ENCODE measurements at regions not wholly inside any gene's neighbourhood (a gene's known extent, or its start where the extent isn't known, plus 50 kb on each side); places are given as distances from the start of the nearest gene placed in this dataset.

DNA sequence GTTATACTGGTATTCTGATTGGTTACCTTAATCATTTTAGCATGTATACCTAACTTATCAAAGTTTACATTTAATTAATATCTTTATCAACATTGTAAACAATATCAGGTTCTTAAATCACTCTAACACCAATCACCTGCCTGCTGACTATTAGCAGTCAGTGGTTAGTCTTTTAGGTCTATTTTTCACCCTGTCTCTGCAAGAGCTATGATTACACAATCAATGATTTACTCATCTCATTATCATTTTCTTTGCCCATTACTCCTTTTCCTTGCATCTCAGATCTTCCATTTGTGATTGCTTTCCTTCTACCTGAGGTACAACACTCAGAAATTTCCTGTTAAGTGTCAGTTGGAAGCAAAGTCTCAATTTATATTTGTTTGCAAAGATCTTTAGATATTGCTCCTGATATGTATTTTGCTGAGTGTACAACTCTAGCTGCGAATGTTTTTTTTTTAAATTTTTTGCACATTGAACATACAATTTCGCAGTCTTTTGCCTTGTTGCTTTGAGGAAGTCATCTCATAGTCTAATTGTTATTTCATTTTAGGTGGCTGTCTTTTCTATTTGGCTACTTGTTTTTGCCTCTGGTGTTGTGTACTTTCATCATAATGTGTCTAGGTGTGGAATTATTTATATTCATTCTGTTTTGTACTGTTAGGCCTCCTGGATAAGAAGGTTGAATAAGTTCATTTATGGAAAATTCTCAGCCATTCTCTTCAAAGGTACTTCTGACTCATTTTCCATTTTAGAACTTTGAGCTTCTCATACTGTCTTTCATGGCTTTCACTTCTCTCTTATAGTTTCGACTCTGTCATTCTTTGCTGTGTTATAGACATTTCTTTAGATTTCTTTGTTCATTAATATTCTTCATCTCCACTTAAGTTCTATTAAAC is 104.9 kb upstream of the CEP162 start:
- no peaks in the 10 kb centered on the region for H3K36me3 Mint-ChIP-seq
- TF ChIP-seq, protein P1, sequence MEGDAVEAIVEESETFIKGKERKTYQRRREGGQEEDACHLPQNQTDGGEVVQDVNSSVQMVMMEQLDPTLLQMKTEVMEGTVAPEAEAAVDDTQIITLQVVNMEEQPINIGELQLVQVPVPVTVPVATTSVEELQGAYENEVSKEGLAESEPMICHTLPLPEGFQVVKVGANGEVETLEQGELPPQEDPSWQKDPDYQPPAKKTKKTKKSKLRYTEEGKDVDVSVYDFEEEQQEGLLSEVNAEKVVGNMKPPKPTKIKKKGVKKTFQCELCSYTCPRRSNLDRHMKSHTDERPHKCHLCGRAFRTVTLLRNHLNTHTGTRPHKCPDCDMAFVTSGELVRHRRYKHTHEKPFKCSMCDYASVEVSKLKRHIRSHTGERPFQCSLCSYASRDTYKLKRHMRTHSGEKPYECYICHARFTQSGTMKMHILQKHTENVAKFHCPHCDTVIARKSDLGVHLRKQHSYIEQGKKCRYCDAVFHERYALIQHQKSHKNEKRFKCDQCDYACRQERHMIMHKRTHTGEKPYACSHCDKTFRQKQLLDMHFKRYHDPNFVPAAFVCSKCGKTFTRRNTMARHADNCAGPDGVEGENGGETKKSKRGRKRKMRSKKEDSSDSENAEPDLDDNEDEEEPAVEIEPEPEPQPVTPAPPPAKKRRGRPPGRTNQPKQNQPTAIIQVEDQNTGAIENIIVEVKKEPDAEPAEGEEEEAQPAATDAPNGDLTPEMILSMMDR (IDR thresholded peaks at IDR 0.05; ENCODE audit: unreplicated experiment), result no peak
- H3K4me3 Mint-ChIP-seq, result no peak overlapping the region
- H3K27me3 Mint-ChIP-seq (ENCODE audit: low read depth), result no peaks in the 10 kb centered on the region
- peaks cover 18% of the 10 kb centered on the region for H3K9me3 Mint-ChIP-seq
- H3K27ac Mint-ChIP-seq, result no peak overlapping the region
- DNase-seq (ENCODE audit: low spot score in 2 of 2, unreplicated experiment in 2 of 2), result no peak
- H3K4me1 Mint-ChIP-seq, result peaks cover 4% of the 10 kb centered on the region

DNA sequence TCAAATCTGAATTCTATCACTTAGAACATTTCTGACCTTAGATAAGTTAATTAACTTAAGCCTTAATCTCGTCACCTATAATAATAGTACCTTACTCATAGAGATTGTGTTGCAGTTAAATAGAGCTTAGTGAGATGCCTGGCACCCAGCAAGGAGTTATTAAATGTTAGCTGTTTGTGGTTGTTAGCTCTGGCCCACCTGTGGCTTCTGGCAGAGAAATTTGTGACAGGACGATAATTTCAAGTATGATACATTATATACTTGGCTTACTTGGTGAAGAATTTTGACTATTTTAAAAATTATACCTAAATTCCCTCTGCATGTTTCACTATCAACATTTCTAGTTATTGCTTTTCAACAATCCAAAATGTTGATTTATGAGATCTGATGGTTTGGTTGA is 102.9 kb upstream of the CEP162 start:
- H3K4me1 Mint-ChIP-seq, result peaks cover 4% of the 10 kb centered on the region
- H3K4me3 Mint-ChIP-seq, result no peak overlapping the region
- H3K27ac Mint-ChIP-seq, result no peak overlapping the region
- H3K27me3 Mint-ChIP-seq (ENCODE audit: low read depth), result no peaks in the 10 kb centered on the region
- TF ChIP-seq, protein P1 (IDR thresholded peaks at IDR 0.05; ENCODE audit: unreplicated experiment), result no peak
- DNase-seq (ENCODE audit: low spot score in 2 of 2, unreplicated experiment in 2 of 2), result no peak
- no peaks in the 10 kb centered on the region for H3K36me3 Mint-ChIP-seq
- peaks cover 3% of the 10 kb centered on the region for H3K9me3 Mint-ChIP-seq

DNA sequence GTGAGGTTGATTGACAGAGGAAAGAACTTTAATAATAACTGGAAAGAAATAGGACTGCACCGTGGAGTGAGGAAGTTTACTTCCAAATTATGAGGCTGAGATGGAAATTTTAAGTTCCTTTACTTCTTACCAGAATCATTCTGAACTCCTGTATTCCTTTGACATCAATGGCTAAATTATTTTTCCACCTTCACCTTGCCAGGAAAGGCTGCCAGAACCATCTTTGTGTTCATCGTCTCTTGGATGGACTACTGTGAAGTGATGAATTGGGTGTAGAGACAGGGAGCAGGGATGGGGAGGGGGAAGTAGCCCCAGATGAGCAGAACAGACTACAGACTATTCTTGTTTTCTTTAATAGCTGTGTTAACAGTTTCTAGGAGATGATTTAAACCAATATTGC is 102.1 kb upstream of the CEP162 start:
- no peak for DNase-seq (ENCODE audit: low spot score in 2 of 2, unreplicated experiment in 2 of 2)
- H3K9me3 Mint-ChIP-seq, result no peaks in the 10 kb centered on the region
- TF ChIP-seq, protein P1 (IDR thresholded peaks at IDR 0.05; ENCODE audit: unreplicated experiment), result no peak
- no peak overlapping the region for H3K4me3 Mint-ChIP-seq
- peaks cover 4% of the 10 kb centered on the region for H3K4me1 Mint-ChIP-seq
- H3K27me3 Mint-ChIP-seq (ENCODE audit: low read depth), result no peaks in the 10 kb centered on the region
- H3K27ac Mint-ChIP-seq, result no peak overlapping the region
- H3K36me3 Mint-ChIP-seq, result no peaks in the 10 kb centered on the region

DNA sequence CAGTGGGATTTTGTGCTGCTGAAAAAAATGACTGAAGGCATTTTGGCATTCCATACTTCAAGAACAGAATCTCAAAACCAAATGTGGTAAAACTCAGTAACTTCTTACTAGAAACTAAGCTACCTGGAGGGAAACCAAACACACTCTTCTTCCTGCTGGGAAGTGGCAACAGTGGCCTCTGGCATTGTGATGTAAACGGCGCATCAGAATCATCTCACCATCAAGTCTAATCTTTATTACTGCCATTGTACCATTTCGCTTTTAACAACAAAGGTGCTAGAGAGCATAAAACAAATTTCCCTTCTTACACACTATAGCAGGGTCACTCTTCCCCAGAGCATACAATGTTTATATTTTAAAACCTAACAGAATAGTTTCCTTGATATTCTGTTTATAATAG is 101.6 kb upstream of the CEP162 start:
- no peaks in the 10 kb centered on the region for H3K27me3 Mint-ChIP-seq (ENCODE audit: low read depth)
- no peak for DNase-seq (ENCODE audit: low spot score in 2 of 2, unreplicated experiment in 2 of 2)
- H3K9me3 Mint-ChIP-seq, result no peaks in the 10 kb centered on the region
- H3K27ac Mint-ChIP-seq, result no peak overlapping the region
- no peaks in the 10 kb centered on the region for H3K36me3 Mint-ChIP-seq
- H3K4me1 Mint-ChIP-seq, result peaks cover 4% of the 10 kb centered on the region
- TF ChIP-seq, protein P1 (IDR thresholded peaks at IDR 0.05; ENCODE audit: unreplicated experiment), result no peak
- no peak overlapping the region for H3K4me3 Mint-ChIP-seq

DNA sequence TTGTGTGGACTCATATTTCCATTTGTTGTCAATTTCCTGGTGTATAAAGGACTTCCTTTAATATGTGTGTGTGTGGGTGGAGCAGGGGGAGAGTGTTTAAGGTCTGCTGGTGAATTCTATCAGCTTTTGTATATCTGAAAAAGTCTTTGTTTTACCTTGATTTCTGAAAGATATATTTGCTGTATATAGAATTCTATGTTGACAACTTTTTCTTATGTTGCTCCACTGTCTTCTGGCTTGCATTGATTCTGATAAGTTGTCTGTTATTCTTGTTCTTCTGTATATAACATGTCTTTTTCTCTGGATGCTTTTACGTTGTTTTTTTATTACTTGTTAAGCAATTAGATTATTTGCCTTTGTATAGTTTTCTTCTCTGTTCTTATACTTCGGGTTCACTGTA is 90.0 kb upstream of the CEP162 start:
- Mint-ChIP-seq H3K4me3 (no peak overlapping the region), H3K9me3 (peaks cover 27% of the 10 kb centered on the region), H3K27me3 (ENCODE audit: low read depth) (peaks cover 11% of the 10 kb centered on the region), H3K27ac (no peak overlapping the region), H3K4me1 (no peaks in the 10 kb centered on the region), H3K36me3 (no peaks in the 10 kb centered on the region)
- DNase-seq (ENCODE audit: low spot score in 2 of 2, unreplicated experiment in 2 of 2), result no peak
- TF ChIP-seq, protein P1 (IDR thresholded peaks at IDR 0.05; ENCODE audit: unreplicated experiment), result no peak

Data from mesothelial cell of epicardium (in vitro differentiated cells).